ENCODE measurements at regions not wholly inside any gene's neighbourhood (a gene's known extent, or its start where the extent isn't known, plus 50 kb on each side); places are given as distances from the start of the nearest gene placed in this dataset.

- no peak for DNase-seq
- H3K4me3 ChIP-seq, result no peak overlapping the region
- intact Hi-C loops (cut with DNase I), result no loop called here
- H3K9me3 ChIP-seq, result no peaks in the 10 kb centered on the region
- no peaks in the 10 kb centered on the region for H3K4me1 ChIP-seq
- no peak overlapping the region for H3K27ac ChIP-seq
- no peaks in the 10 kb centered on the region for H3K36me3 ChIP-seq
- H3K27me3 ChIP-seq, result no peaks in the 10 kb centered on the region
- 90% methylated on average over 17 of the region's 17 CpGs for WGBS, 2 donors
- TF ChIP-seq CTCF (IDR thresholded peaks at IDR 0.05), result no peak
- no peak for TF ChIP-seq EP300 (IDR thresholded peaks at IDR 0.05)
- TF ChIP-seq POLR2A (IDR thresholded peaks at IDR 0.05), result no peak
- no peak for TF ChIP-seq POLR2AphosphoS5 (IDR thresholded peaks at IDR 0.05)
These were observed 833.2 kb upstream of the SALL3 start for GRCh38 chr18:78146136-78147085.

GRCh38 chr18:78150590-78150989 is 829.0 kb upstream of the SALL3 start:
- 88 to 89% methylated on average over 7 of the region's 7 CpGs for WGBS, 2 donors
- no peak overlapping the region for H3K4me3 ChIP-seq
- no peak for DNase-seq
- H3K9me3 ChIP-seq, result peaks cover 0 to 2% (median 0%) of the 10 kb centered on the region in 4 donors
- no peak overlapping the region for H3K27ac ChIP-seq
- H3K36me3 ChIP-seq, result no peaks in the 10 kb centered on the region
- no peaks in the 10 kb centered on the region for H3K27me3 ChIP-seq
- TF ChIP-seq POLR2AphosphoS5 (IDR thresholded peaks at IDR 0.05) (no peak), EP300 (IDR thresholded peaks at IDR 0.05) (no peak), POLR2A (IDR thresholded peaks at IDR 0.05) (no peak), CTCF (IDR thresholded peaks at IDR 0.05) (no peak)
- intact Hi-C loops (cut with DNase I), result no loop called here
- no peaks in the 10 kb centered on the region for H3K4me1 ChIP-seq

- Histone ChIP-seq H3K27ac (no peak overlapping the region), H3K9me3 (peaks cover 0 to 2% (median 0%) of the 10 kb centered on the region in 4 donors), H3K4me1 (no peaks in the 10 kb centered on the region), H3K27me3 (no peaks in the 10 kb centered on the region), H3K36me3 (no peaks in the 10 kb centered on the region), H3K4me3 (no peak overlapping the region)
- no peak for DNase-seq
- WGBS, 2 donors, result 92 to 94% methylated on average over 9 of the region's 9 CpGs
- TF ChIP-seq CTCF (IDR thresholded peaks at IDR 0.05) (no peak), POLR2AphosphoS5 (IDR thresholded peaks at IDR 0.05) (no peak), POLR2A (IDR thresholded peaks at IDR 0.05) (no peak), EP300 (IDR thresholded peaks at IDR 0.05) (no peak)
- intact Hi-C loops (cut with DNase I), result no loop called here
These were observed 828.4 kb upstream of the SALL3 start for GRCh38 chr18:78151234-78151633.

- WGBS, 2 donors, result 90% methylated on average over 17 of the region's 17 CpGs
- no peak overlapping the region for H3K4me3 ChIP-seq
- H3K27ac ChIP-seq, result no peak overlapping the region
- intact Hi-C loops (cut with DNase I), result no loop called here
- no peak for DNase-seq
- no peak for TF ChIP-seq POLR2AphosphoS5 (IDR thresholded peaks at IDR 0.05)
- no peak for TF ChIP-seq CTCF (IDR thresholded peaks at IDR 0.05)
- no peak for TF ChIP-seq EP300 (IDR thresholded peaks at IDR 0.05)
- no peak for TF ChIP-seq POLR2A (IDR thresholded peaks at IDR 0.05)
- no peaks in the 10 kb centered on the region for H3K36me3 ChIP-seq
- peaks cover 0 to 2% (median 0%) of the 10 kb centered on the region in 4 donors for H3K9me3 ChIP-seq
- no peaks in the 10 kb centered on the region for H3K4me1 ChIP-seq
- no peaks in the 10 kb centered on the region for H3K27me3 ChIP-seq
These were observed 827.5 kb upstream of the SALL3 start for GRCh38 chr18:78151948-78152725.

Measured in sigmoid colon (tissue), 6 donors.